HEK293 (cell line): ENCODE measurements at regions not wholly inside any gene's neighbourhood (a gene's known extent, or its start where the extent isn't known, plus 50 kb on each side); places are given as distances from the start of the nearest gene placed in this dataset.

Source experiments
- HOXD13 ChIP-seq: sonication (generic); formaldehyde crosslinking; IDR thresholded peaks from 2 replicates; pipeline ENCODE4 v1.8.0; 2022; ENCODE audit warnings: missing genetic modification reagents, borderline replicate concordance
- OSR2 ChIP-seq: fragments of 450-650 bp; formaldehyde crosslinking; IDR thresholded peaks from 2 replicates; pipeline ENCODE4 v1.5.1; 2016; ENCODE audit warnings: missing biosample characterization, missing genetic modification characterization
- ZBTB21 ChIP-seq: fragments of 450-650 bp; formaldehyde crosslinking; IDR thresholded peaks from 2 replicates; pipeline ENCODE4 v1.5.1; 2017; ENCODE audit warnings: missing biosample characterization, missing genetic modification characterization
- ZFP3 ChIP-seq: fragments of 450-650 bp; formaldehyde crosslinking; IDR thresholded peaks from 2 replicates; pipeline ENCODE4 v1.5.1; 2016; ENCODE audit warnings: low read depth, missing biosample characterization, missing genetic modification characterization
- ZNF114 ChIP-seq: fragments of 450-650 bp; formaldehyde crosslinking; IDR thresholded peaks from 2 replicates; pipeline ENCODE4 v1.5.0; 2017; ENCODE audit warnings: missing biosample characterization, missing genetic modification characterization
- ZNF155 ChIP-seq: fragments of 450-650 bp; formaldehyde crosslinking; IDR thresholded peaks from 2 replicates; pipeline ENCODE4 v1.5.1; 2016; ENCODE audit warnings: missing biosample characterization, missing genetic modification characterization
- ZNF530 ChIP-seq: fragments of 450-650 bp; formaldehyde crosslinking; IDR thresholded peaks from 2 replicates; pipeline ENCODE4 v1.5.1; 2016; ENCODE audit warnings: low read depth, missing biosample characterization, missing genetic modification characterization
- TF ChIP-seq, protein P1 (sequence below): fragments of 450-650 bp; formaldehyde crosslinking; IDR thresholded peaks from 2 replicates; pipeline ENCODE4 v1.5.1; 2016; ENCODE audit warnings: missing biosample characterization, missing genetic modification characterization
- TF ChIP-seq, protein P2 (sequence below): fragments of 450-650 bp; formaldehyde crosslinking; IDR thresholded peaks from 2 replicates; pipeline ENCODE4 v1.5.1; 2016; ENCODE audit warnings: missing biosample characterization, missing genetic modification characterization
- TF ChIP-seq, protein P3 (sequence below): fragments of 450-650 bp; formaldehyde crosslinking; IDR thresholded peaks from 2 replicates; pipeline ENCODE4 v1.5.1; 2016; ENCODE audit warnings: missing biosample characterization, missing genetic modification characterization, borderline replicate concordance
- TF ChIP-seq, protein P4 (sequence below): fragments of 450-650 bp; formaldehyde crosslinking; IDR thresholded peaks from 2 replicates; pipeline ENCODE4 v1.5.1; 2017; ENCODE audit warnings: missing biosample characterization, mild to moderate bottlenecking, missing genetic modification characterization, moderate library complexity
- TF ChIP-seq, protein P5 (sequence below): fragments of 450-650 bp; IDR thresholded peaks from 2 replicates; pipeline ENCODE4 v1.5.1; 2018; ENCODE audit warnings: missing biosample characterization, mild to moderate bottlenecking, missing genetic modification characterization
- TF ChIP-seq, protein P6 (sequence below): fragments of 450-650 bp; formaldehyde crosslinking; optimal IDR thresholded peaks from 2 replicates; pipeline ENCODE3; 2016; ENCODE audit warnings: missing biosample characterization, mild to moderate bottlenecking, missing genetic modification characterization

DNA sequence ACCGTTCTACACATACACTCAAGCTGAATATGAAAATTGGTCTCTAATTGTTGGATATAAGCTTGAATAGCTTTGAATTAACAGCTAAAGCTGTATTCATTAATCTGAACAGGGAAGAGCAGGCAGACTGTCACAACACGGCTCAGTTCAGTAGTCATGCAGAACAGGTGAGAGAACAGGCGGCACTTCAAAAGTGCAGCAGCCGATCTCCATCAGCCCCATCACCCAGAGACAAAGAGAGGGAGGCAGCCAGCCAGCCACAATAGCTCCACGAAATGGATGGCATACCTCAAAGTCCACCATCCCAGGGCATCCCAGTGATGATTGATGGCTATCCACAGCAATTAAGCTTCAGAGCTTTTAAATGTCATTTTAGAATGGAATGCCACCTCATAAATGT lies 419.2 kb downstream of the OLFM4 start:
- no peak for TF ChIP-seq ZNF530 (tag by site-specific recombination)
- TF ChIP-seq, protein P1, sequence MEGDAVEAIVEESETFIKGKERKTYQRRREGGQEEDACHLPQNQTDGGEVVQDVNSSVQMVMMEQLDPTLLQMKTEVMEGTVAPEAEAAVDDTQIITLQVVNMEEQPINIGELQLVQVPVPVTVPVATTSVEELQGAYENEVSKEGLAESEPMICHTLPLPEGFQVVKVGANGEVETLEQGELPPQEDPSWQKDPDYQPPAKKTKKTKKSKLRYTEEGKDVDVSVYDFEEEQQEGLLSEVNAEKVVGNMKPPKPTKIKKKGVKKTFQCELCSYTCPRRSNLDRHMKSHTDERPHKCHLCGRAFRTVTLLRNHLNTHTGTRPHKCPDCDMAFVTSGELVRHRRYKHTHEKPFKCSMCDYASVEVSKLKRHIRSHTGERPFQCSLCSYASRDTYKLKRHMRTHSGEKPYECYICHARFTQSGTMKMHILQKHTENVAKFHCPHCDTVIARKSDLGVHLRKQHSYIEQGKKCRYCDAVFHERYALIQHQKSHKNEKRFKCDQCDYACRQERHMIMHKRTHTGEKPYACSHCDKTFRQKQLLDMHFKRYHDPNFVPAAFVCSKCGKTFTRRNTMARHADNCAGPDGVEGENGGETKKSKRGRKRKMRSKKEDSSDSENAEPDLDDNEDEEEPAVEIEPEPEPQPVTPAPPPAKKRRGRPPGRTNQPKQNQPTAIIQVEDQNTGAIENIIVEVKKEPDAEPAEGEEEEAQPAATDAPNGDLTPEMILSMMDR: no peak
- no peak for TF ChIP-seq ZNF114 (tag by site-specific recombination)
- TF ChIP-seq, protein P2, sequence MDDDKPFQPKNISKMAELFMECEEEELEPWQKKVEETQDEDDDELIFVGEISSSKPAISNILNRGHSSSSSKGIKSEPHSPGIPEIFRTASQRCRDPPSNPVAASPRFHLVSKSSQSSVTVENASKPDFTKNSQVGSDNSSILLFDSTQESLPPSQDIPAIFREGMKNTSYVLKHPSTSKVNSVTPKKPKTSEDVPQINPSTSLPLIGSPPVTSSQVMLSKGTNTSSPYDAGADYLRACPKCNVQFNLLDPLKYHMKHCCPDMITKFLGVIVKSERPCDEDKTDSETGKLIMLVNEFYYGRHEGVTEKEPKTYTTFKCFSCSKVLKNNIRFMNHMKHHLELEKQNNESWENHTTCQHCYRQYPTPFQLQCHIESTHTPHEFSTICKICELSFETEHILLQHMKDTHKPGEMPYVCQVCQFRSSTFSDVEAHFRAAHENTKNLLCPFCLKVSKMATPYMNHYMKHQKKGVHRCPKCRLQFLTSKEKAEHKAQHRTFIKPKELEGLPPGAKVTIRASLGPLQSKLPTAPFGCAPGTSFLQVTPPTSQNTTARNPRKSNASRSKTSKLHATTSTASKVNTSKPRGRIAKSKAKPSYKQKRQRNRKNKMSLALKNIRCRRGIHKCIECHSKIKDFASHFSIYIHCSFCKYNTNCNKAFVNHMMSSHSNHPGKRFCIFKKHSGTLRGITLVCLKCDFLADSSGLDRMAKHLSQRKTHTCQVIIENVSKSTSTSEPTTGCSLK (tag by site-specific recombination): no peak
- TF ChIP-seq, protein P3, sequence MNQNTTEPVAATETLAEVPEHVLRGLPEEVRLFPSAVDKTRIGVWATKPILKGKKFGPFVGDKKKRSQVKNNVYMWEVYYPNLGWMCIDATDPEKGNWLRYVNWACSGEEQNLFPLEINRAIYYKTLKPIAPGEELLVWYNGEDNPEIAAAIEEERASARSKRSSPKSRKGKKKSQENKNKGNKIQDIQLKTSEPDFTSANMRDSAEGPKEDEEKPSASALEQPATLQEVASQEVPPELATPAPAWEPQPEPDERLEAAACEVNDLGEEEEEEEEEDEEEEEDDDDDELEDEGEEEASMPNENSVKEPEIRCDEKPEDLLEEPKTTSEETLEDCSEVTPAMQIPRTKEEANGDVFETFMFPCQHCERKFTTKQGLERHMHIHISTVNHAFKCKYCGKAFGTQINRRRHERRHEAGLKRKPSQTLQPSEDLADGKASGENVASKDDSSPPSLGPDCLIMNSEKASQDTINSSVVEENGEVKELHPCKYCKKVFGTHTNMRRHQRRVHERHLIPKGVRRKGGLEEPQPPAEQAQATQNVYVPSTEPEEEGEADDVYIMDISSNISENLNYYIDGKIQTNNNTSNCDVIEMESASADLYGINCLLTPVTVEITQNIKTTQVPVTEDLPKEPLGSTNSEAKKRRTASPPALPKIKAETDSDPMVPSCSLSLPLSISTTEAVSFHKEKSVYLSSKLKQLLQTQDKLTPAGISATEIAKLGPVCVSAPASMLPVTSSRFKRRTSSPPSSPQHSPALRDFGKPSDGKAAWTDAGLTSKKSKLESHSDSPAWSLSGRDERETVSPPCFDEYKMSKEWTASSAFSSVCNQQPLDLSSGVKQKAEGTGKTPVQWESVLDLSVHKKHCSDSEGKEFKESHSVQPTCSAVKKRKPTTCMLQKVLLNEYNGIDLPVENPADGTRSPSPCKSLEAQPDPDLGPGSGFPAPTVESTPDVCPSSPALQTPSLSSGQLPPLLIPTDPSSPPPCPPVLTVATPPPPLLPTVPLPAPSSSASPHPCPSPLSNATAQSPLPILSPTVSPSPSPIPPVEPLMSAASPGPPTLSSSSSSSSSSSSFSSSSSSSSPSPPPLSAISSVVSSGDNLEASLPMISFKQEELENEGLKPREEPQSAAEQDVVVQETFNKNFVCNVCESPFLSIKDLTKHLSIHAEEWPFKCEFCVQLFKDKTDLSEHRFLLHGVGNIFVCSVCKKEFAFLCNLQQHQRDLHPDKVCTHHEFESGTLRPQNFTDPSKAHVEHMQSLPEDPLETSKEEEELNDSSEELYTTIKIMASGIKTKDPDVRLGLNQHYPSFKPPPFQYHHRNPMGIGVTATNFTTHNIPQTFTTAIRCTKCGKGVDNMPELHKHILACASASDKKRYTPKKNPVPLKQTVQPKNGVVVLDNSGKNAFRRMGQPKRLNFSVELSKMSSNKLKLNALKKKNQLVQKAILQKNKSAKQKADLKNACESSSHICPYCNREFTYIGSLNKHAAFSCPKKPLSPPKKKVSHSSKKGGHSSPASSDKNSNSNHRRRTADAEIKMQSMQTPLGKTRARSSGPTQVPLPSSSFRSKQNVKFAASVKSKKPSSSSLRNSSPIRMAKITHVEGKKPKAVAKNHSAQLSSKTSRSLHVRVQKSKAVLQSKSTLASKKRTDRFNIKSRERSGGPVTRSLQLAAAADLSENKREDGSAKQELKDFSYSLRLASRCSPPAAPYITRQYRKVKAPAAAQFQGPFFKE (tag by site-specific recombination): no peak
- TF ChIP-seq ZBTB21 (tag by site-specific recombination): no peak
- TF ChIP-seq, protein P4, sequence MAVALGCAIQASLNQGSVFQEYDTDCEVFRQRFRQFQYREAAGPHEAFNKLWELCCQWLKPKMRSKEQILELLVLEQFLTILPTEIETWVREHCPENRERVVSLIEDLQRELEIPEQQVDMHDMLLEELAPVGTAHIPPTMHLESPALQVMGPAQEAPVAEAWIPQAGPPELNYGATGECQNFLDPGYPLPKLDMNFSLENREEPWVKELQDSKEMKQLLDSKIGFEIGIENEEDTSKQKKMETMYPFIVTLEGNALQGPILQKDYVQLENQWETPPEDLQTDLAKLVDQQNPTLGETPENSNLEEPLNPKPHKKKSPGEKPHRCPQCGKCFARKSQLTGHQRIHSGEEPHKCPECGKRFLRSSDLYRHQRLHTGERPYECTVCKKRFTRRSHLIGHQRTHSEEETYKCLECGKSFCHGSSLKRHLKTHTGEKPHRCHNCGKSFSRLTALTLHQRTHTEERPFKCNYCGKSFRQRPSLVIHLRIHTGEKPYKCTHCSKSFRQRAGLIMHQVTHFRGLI: no peak
- no peak for TF ChIP-seq HOXD13 (CRISPR knock-in tag)
- TF ChIP-seq, protein P5, sequence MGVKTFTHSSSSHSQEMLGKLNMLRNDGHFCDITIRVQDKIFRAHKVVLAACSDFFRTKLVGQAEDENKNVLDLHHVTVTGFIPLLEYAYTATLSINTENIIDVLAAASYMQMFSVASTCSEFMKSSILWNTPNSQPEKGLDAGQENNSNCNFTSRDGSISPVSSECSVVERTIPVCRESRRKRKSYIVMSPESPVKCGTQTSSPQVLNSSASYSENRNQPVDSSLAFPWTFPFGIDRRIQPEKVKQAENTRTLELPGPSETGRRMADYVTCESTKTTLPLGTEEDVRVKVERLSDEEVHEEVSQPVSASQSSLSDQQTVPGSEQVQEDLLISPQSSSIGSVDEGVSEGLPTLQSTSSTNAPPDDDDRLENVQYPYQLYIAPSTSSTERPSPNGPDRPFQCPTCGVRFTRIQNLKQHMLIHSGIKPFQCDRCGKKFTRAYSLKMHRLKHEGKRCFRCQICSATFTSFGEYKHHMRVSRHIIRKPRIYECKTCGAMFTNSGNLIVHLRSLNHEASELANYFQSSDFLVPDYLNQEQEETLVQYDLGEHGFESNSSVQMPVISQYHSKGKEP (tag by site-specific recombination): no peak
- no peak for TF ChIP-seq ZFP3 (tag by site-specific recombination)
- no peak for TF ChIP-seq ZNF155 (tag by site-specific recombination)
- TF ChIP-seq OSR2 (tag by site-specific recombination): no peak
- TF ChIP-seq, protein P6, sequence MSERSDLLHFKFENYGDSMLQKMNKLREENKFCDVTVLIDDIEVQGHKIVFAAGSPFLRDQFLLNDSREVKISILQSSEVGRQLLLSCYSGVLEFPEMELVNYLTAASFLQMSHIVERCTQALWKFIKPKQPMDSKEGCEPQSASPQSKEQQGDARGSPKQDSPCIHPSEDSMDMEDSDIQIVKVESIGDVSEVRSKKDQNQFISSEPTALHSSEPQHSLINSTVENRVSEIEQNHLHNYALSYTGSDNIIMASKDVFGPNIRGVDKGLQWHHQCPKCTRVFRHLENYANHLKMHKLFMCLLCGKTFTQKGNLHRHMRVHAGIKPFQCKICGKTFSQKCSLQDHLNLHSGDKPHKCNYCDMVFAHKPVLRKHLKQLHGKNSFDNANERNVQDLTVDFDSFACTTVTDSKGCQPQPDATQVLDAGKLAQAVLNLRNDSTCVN (tag by site-specific recombination): no peak
